Natural killer cell treated with Interleukin-12 subunit alpha and Interleukin-12 subunit beta and Interleukin-15 and Interleukin-18, amount 100 ng/mL, for 72 hours (primary cell): ENCODE measurements at regions not wholly inside any gene's neighbourhood (a gene's known extent, or its start where the extent isn't known, plus 50 kb on each side); places are given as distances from the start of the nearest gene placed in this dataset.

ENCODE experiments used
- ATAC-seq, 2 donors: fragments of 150-1000 bp; cut with Tn5 transposase in 1 of 2; sonication (Bioruptor Pico), chemical (Tn5 transposase) in 1 of 2; 2 replicates each; pipeline ENCODE4 v1.10.0; 2021
- DNase-seq: peaks from one replicate; pipeline ENCODE4 v3.0.0; 2022; ENCODE audit warnings: low spot score
- H3K27ac Mint-ChIP-seq, 2 donors: 1 replicate in 1 of 2; 2 replicates in 1 of 2; pipeline ENCODE4 v1.8.0; 2022; ENCODE audit warnings: mixed read lengths in 2 of 2, mild to moderate bottlenecking in 1 of 2, moderate library complexity in 1 of 2
- H3K27me3 Mint-ChIP-seq, 2 donors: 1 replicate in 1 of 2; 2 replicates in 1 of 2; pipeline ENCODE4 v1.8.0; 2022; ENCODE audit warnings: mixed read lengths in 2 of 2
- H3K36me3 Mint-ChIP-seq: one replicate; pipeline ENCODE4 v1.8.0; 2022; ENCODE audit warnings: mixed read lengths
- H3K4me1 Mint-ChIP-seq, 2 donors: 1 replicate in 1 of 2; 2 replicates in 1 of 2; pipeline ENCODE4 v1.8.0; 2022; ENCODE audit warnings: low read depth in 2 of 2, mixed read lengths in 2 of 2, mild to moderate bottlenecking in 1 of 2
- H3K4me3 Mint-ChIP-seq: one replicate; pipeline ENCODE4 v1.8.0; 2022; ENCODE audit warnings: mixed read lengths
- H3K9me3 Mint-ChIP-seq: 2 replicates; pipeline ENCODE4 v1.8.0; 2022; ENCODE audit warnings: mixed read lengths

DNA sequence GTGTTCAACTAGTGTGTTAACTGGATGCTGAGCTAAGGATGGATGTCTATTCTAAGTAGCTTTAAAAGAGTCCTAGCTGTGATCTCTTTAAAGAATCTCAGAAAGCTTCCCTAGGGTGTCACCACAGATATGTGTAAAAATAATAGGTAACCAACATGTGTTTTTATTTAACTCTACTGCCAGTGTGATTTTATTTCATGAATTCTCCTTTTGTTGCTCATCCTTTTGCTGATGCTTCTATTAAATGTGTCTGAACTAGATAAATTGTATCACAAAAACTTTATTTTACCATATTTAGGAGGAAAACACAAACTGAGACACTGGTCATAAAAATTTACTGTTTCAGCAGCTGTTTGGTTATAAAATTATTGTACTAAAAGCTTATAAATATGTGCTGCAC, 809.4 kb upstream of the CITED2 start:
- DNase-seq: no peak
- Mint-ChIP-seq H3K4me1 (no peaks in the 10 kb centered on the region), H3K4me3 (no peak overlapping the region), H3K27ac (no peak overlapping the region), H3K36me3 (no peaks in the 10 kb centered on the region), H3K27me3 (no peaks in the 10 kb centered on the region), H3K9me3 (peaks cover 6% of the 10 kb centered on the region)
- no peak for ATAC-seq

- ATAC-seq: no peak
- no peaks in the 10 kb centered on the region for H3K4me1 Mint-ChIP-seq
- no peak overlapping the region for H3K4me3 Mint-ChIP-seq
- no peak overlapping the region for H3K27ac Mint-ChIP-seq
- peaks cover 6% of the 10 kb centered on the region for H3K9me3 Mint-ChIP-seq
- H3K36me3 Mint-ChIP-seq: no peaks in the 10 kb centered on the region
- DNase-seq: no peak
- no peaks in the 10 kb centered on the region for H3K27me3 Mint-ChIP-seq
Measured at GRCh38 chr6:140182821-140183220, 808.4 kb upstream of the CITED2 start.

DNA sequence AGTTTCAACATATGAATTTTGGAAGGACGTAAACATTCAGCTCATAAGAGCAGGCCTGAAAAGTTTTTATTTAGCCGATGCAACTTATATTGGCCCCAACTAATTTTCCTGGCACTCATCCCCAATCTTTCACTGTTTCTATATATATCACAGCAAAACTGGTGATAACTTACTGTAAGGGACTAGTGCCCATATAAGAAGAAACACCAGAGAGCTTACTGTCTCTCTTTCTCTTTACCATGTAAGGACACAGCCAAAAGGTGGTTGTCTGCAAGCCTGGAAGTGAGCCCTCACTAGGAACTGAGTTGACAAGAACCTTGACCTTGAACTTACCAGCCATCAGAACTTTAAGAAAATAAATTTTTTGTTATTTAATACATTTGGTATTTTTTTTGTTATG, 807.4 kb upstream of the CITED2 start:
- Mint-ChIP-seq H3K27me3 (no peaks in the 10 kb centered on the region), H3K27ac (no peak overlapping the region), H3K4me3 (no peak overlapping the region), H3K36me3 (no peaks in the 10 kb centered on the region), H3K4me1 (no peaks in the 10 kb centered on the region), H3K9me3 (peaks cover 4% of the 10 kb centered on the region)
- DNase-seq (no peak), ATAC-seq (no peak)

DNA sequence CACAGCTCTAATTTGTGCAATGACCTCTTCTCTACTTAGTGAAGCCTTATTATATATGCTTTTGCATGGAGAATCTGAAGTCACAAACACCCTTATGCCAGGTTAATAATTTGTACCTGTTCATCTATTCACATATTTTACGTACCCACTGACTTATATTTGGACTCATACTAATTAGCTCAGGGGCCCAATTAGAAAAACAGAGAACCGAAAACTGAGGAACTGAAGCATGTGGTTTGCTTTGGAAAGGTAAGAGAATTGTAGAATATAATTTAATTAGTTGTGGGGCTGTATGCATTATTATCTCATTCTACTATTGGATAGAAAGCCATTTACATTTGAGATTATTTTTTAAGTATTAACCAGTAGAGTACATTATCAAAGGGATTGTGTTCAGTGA, 805.9 kb upstream of the CITED2 start:
- Mint-ChIP-seq H3K9me3 (no peaks in the 10 kb centered on the region), H3K4me3 (no peak overlapping the region), H3K27ac (no peak overlapping the region), H3K27me3 (no peaks in the 10 kb centered on the region), H3K36me3 (no peaks in the 10 kb centered on the region), H3K4me1 (no peaks in the 10 kb centered on the region)
- no peak for DNase-seq
- no peak for ATAC-seq

DNA sequence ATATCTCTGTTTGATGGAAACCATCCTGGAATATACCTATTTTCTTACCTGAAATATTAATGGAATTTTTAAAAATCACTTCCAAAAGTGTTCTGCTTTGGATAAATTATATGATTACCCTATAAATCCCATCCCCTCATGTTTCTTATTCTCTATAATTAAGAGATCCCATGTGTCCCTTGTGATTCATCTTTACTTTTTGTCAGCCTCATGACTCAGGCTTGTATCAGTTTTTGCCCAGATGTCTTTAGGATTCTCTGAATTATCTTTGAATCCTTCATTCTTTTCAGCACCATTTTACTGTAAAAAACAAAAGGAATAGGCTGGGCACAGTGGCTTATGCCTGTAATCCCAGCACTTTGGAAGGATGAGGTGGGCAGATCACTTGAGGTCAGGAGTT, 804.5 kb upstream of the CITED2 start:
- Mint-ChIP-seq H3K4me1 (no peaks in the 10 kb centered on the region), H3K27me3 (no peaks in the 10 kb centered on the region), H3K36me3 (no peaks in the 10 kb centered on the region), H3K9me3 (no peaks in the 10 kb centered on the region), H3K27ac (no peak overlapping the region), H3K4me3 (no peak overlapping the region)
- ATAC-seq: no peak
- DNase-seq: no peak

GRCh38 chr6:140178520-140178919, 804.1 kb upstream of the CITED2 start:
- no peak for ATAC-seq
- Mint-ChIP-seq H3K36me3 (no peaks in the 10 kb centered on the region), H3K4me1 (no peaks in the 10 kb centered on the region), H3K4me3 (no peak overlapping the region), H3K9me3 (no peaks in the 10 kb centered on the region), H3K27me3 (no peaks in the 10 kb centered on the region), H3K27ac (no peak overlapping the region)
- DNase-seq: no peak

GRCh38 chr6:140176306-140176705, 801.9 kb upstream of the CITED2 start:
- Mint-ChIP-seq H3K36me3 (no peaks in the 10 kb centered on the region), H3K27ac (no peak overlapping the region), H3K27me3 (no peaks in the 10 kb centered on the region), H3K4me1 (no peaks in the 10 kb centered on the region), H3K9me3 (peaks cover 7% of the 10 kb centered on the region), H3K4me3 (no peak overlapping the region)
- DNase-seq: no peak
- ATAC-seq: no peak

- Mint-ChIP-seq H3K27me3 (no peaks in the 10 kb centered on the region), H3K4me1 (no peaks in the 10 kb centered on the region), H3K4me3 (no peak overlapping the region), H3K9me3 (peaks cover 7% of the 10 kb centered on the region), H3K36me3 (no peaks in the 10 kb centered on the region), H3K27ac (no peak overlapping the region)
- no peak for ATAC-seq
- no peak for DNase-seq
Measured at GRCh38 chr6:140175486-140175885, 801.0 kb upstream of the CITED2 start.

GRCh38 chr6:140174524-140174923, 800.1 kb upstream of the CITED2 start:
- ATAC-seq (no peak), DNase-seq (no peak)
- H3K4me3 Mint-ChIP-seq: no peak overlapping the region
- peaks cover 7% of the 10 kb centered on the region for H3K9me3 Mint-ChIP-seq
- H3K4me1 Mint-ChIP-seq: no peaks in the 10 kb centered on the region
- no peaks in the 10 kb centered on the region for H3K36me3 Mint-ChIP-seq
- H3K27me3 Mint-ChIP-seq: no peaks in the 10 kb centered on the region
- H3K27ac Mint-ChIP-seq: no peak overlapping the region

- H3K4me1 Mint-ChIP-seq: no peaks in the 10 kb centered on the region
- no peaks in the 10 kb centered on the region for H3K36me3 Mint-ChIP-seq
- H3K27ac Mint-ChIP-seq: no peak overlapping the region
- H3K4me3 Mint-ChIP-seq: no peak overlapping the region
- H3K9me3 Mint-ChIP-seq: peaks cover 7% of the 10 kb centered on the region
- H3K27me3 Mint-ChIP-seq: no peaks in the 10 kb centered on the region
- ATAC-seq (no peak), DNase-seq (no peak)
Measured at GRCh38 chr6:140168365-140168764, 793.9 kb upstream of the CITED2 start.

DNA sequence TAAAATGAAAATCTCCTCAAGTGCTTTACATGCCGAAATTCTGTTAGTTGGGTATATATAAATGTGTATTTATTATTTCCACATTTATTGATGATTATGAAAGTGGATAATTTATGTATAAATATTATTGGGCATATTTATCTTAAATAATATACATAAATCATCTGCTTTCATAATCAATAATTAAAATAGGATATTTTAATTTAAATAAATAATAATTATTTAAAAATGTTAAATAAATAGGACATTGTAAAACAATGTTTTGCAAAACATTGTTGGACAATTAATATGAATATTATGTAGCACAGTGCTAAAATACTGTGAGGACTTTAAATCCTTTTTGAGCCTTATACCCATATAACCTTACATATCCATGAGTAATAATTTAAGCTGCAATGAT, 786.5 kb upstream of the CITED2 start:
- H3K27me3 Mint-ChIP-seq: no peaks in the 10 kb centered on the region
- H3K9me3 Mint-ChIP-seq: peaks cover 3% of the 10 kb centered on the region
- no peak overlapping the region for H3K27ac Mint-ChIP-seq
- DNase-seq: no peak
- H3K4me1 Mint-ChIP-seq: no peaks in the 10 kb centered on the region
- no peak for ATAC-seq
- no peaks in the 10 kb centered on the region for H3K36me3 Mint-ChIP-seq
- H3K4me3 Mint-ChIP-seq: no peak overlapping the region

GRCh38 chr6:140160494-140160893, 786.0 kb upstream of the CITED2 start:
- Mint-ChIP-seq H3K9me3 (peaks cover 3% of the 10 kb centered on the region), H3K4me1 (no peaks in the 10 kb centered on the region), H3K27ac (no peak overlapping the region), H3K4me3 (no peak overlapping the region), H3K36me3 (no peaks in the 10 kb centered on the region), H3K27me3 (no peaks in the 10 kb centered on the region)
- ATAC-seq (no peak), DNase-seq (no peak)

DNA sequence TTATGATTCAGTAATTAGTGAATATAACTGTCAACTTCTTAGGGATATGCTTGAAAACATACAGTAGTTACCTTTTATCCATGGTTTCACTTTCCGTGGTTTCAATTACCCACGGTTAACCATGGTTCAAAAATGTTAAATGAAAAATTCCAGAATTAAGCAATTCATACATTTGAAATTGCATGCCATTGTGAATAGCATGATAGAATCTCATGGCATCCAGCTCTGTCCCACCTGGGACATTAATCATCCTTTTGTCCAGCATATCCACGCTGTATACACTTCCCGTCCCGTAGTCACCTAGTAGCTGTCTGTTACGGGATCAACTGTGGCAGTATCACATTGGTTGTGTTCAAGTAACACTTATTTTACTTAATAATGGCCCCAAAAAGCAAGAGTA, 781.7 kb upstream of the CITED2 start:
- no peaks in the 10 kb centered on the region for H3K4me1 Mint-ChIP-seq
- no peak overlapping the region for H3K4me3 Mint-ChIP-seq
- no peaks in the 10 kb centered on the region for H3K27me3 Mint-ChIP-seq
- H3K27ac Mint-ChIP-seq: no peak overlapping the region
- DNase-seq (no peak), ATAC-seq (no peak)
- no peaks in the 10 kb centered on the region for H3K9me3 Mint-ChIP-seq
- H3K36me3 Mint-ChIP-seq: no peaks in the 10 kb centered on the region

DNA sequence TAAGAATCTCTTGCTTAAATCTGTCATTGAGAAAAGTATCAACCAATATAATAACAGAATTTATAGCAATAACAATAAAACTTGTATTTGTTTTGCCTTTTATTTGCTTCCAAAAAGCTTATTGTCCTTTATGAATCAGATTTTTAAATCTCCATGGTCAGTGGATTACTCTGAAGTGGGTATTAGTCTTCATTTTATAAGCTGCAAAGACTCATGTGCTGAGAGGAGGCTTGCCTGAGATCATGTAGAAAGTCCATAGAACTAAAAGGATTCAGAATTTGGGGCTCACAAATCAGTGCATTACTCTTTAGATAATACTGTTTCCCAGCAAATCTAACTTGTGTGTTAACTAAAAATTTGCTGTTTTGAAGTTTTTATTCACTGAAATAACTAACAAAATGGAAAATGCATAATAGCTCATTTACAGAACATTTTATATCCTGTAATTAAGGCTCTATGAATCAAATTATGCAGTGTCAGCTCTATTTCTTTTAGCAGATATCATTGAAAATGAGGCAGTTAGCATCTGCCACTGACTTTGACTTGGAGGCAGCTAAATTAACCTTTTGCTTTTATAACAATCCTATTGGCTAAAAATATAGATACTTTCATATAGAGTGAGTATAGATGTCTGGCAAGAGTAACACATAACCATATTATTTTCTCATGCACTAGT, 781.1 kb upstream of the CITED2 start:
- H3K36me3 Mint-ChIP-seq: no peaks in the 10 kb centered on the region
- H3K4me3 Mint-ChIP-seq: no peak overlapping the region
- no peak for ATAC-seq
- no peak for DNase-seq
- H3K27ac Mint-ChIP-seq: no peak overlapping the region
- no peaks in the 10 kb centered on the region for H3K4me1 Mint-ChIP-seq
- H3K27me3 Mint-ChIP-seq: no peaks in the 10 kb centered on the region
- H3K9me3 Mint-ChIP-seq: no peaks in the 10 kb centered on the region

DNA sequence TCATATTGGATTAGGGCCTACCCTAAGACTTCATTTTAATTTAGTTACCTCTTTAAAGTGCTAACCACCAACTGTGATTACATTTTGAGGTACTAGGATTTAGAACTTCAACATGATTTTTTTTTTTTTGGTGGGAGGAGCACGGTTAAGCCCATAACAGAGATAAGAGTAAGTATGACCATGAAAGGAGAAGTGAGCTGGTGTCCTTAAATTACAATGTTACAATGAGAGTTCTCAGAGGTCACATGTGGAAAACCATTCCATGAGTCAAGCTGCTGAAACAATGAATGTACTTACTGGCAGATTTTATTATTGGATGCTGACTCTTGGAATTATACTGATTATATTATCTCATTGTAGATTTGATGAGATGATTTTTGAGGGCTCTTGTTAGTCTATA, 779.3 kb upstream of the CITED2 start:
- Mint-ChIP-seq H3K27me3 (no peaks in the 10 kb centered on the region), H3K9me3 (peaks cover 2% of the 10 kb centered on the region), H3K36me3 (no peaks in the 10 kb centered on the region), H3K4me3 (no peak overlapping the region), H3K27ac (no peak overlapping the region), H3K4me1 (no peaks in the 10 kb centered on the region)
- no peak for DNase-seq
- ATAC-seq: no peak
